ENCODE measurements at regions not wholly inside any gene's neighbourhood (a gene's known extent, or its start where the extent isn't known, plus 50 kb on each side); places are given as distances from the start of the nearest gene placed in this dataset.

DNA sequence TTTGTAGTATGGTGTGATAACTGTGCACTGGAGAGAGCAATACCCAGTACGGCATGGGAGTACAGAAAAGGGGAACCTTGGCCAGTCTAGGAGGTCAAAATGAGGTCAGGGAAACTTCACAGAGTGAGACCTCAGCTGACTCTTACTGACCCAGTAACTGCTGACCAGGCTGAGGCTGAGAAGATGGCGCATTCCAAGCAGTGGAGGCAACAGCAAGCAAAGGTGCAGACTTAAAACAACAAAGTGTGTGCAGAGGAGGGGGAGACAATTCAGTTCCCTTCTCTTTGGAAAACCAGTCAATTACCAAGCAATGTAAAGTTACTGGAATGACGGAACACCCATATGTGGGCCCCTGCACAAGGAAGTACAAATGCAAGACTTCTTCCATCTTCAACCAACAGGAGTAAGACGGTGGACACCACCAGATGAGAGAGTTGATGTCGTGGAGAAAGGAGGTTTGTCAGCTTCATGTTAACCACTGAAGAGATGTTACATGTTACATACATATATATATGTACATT is 54.6 kb upstream of the PRDX6 start:
- Histone ChIP-seq H2AK5ac (ENCODE audit: low read depth, low read length) (no peak overlapping the region), H3K56ac (ENCODE audit: extremely low read depth, insufficient read depth, low read length) (no peak overlapping the region), H3K9me1 (ENCODE audit: insufficient read depth, low read length) (peaks cover 3% of the 10 kb centered on the region; the same call in 1 of the 2 replicates), H2BK5ac (ENCODE audit: low read depth, low read length, poor library complexity, severe bottlenecking) (no peak overlapping the region), H3K9me3 (ENCODE audit: control insufficient read depth, insufficient read depth, low read length) (no peaks in the 10 kb centered on the region), H4K91ac (ENCODE audit: insufficient read depth, low read depth, low read length) (no peak overlapping the region), H3K27ac (ENCODE audit: insufficient read depth, low read length) (no peak overlapping the region), H2AFZ (replicated peaks; ENCODE audit: low read length, poor library complexity) (no peak overlapping the region), H3K14ac (replicated peaks; ENCODE audit: low read depth, low read length) (no peak overlapping the region), H3K27me3 (ENCODE audit: control insufficient read depth, insufficient read depth, low read length) (no peaks in the 10 kb centered on the region), H2BK20ac (ENCODE audit: low read depth, low read length) (no peak overlapping the region), H3K9ac (ENCODE audit: low read depth, low read length) (no peak overlapping the region), H3K4me2 (ENCODE audit: low read depth, low read length) (no peak overlapping the region), H3K4me3 (ENCODE audit: insufficient read depth, low read depth, low read length) (no peak overlapping the region), H4K5ac (ENCODE audit: low read depth, low read length) (no peak overlapping the region), H2BK15ac (ENCODE audit: low read depth, low read length) (no peak overlapping the region), H3K23ac (ENCODE audit: low read depth, low read length) (no peak overlapping the region), H3K4me1 (ENCODE audit: control insufficient read depth, insufficient read depth, low read length) (peaks cover 3% of the 10 kb centered on the region; the same call in 1 of the 2 replicates), H4K8ac (ENCODE audit: low read depth in 2 of 2, low read length in 2 of 2) (no peak overlapping the region), H3K4ac (ENCODE audit: low read depth, low read length) (no peak overlapping the region), H4K20me1 (ENCODE audit: insufficient read depth, low read length) (no peaks in the 10 kb centered on the region), H3K18ac (ENCODE audit: low read depth, low read length) (no peak overlapping the region), H2AK9ac (replicated peaks; ENCODE audit: low read depth, low read length, poor library complexity) (no peak overlapping the region), H3K36me3 (ENCODE audit: control insufficient read depth, insufficient read depth, low read length) (peaks cover 4% of the 10 kb centered on the region; the same call in 1 of the 2 replicates), H2BK120ac (ENCODE audit: low read depth, low read length) (no peak overlapping the region), H3K79me1 (ENCODE audit: low read depth in 1 of 2, low read length in 2 of 2) (no peaks in the 10 kb centered on the region; a peak in 1 of 4 replicates)
- no TSS peak for BruUV-seq (replicated peaks)
- intact Hi-C loops (cut with micrococcal nuclease) (loop anchor here (5.0 kb wide), 1 partner anchor 1320 kb away; no protein-coding TSS in a partner anchor), dilution Hi-C loops (cut with HindIII; ENCODE audit: low sequenced_read_pairs, unreplicated experiment) (no loop called here), in situ Hi-C loops (cut with MboI; ENCODE audit: low sequenced_read_pairs) (no loop called here)
- ATAC-seq (ENCODE audit: low read depth) (no peak), DNase-seq (no peak)
- ChIA-PET CTCF (interaction anchor here (0.5 kb wide), 1 partner anchor 147 kb away, joined by 3 read pairs; no protein-coding TSS in a partner anchor), POLR2A (ENCODE audit: unreplicated experiment) (no interaction called here)
- 88% methylated on average over 1 of the region's 5 CpGs; no CpG with 5 or more reads in 1 of the 2 experiments for WGBS, 2 experiments (ENCODE audit: extremely low coverage in 2 of 2, insufficient read length in 1 of 2)
- TF ChIP-seq MXI1 (IDR thresholded peaks at IDR 0.05; ENCODE audit: borderline replicate concordance, low read depth, low read length) (no peak), FOS (IDR thresholded peaks at IDR 0.05; ENCODE audit: low read depth, low read length) (no peak), RCOR1 (IDR thresholded peaks at IDR 0.05; ENCODE audit: insufficient replicate concordance, low read length) (no peak), SMC3 (IDR thresholded peaks at IDR 0.05; ENCODE audit: low read depth, low read length) (no peak), RFX5 (IDR thresholded peaks at IDR 0.05; ENCODE audit: low read depth, low read length) (no peak), CHD1 (IDR thresholded peaks at IDR 0.05; ENCODE audit: low read depth, low read length) (no peak)
- TF ChIP-seq, protein P1, sequence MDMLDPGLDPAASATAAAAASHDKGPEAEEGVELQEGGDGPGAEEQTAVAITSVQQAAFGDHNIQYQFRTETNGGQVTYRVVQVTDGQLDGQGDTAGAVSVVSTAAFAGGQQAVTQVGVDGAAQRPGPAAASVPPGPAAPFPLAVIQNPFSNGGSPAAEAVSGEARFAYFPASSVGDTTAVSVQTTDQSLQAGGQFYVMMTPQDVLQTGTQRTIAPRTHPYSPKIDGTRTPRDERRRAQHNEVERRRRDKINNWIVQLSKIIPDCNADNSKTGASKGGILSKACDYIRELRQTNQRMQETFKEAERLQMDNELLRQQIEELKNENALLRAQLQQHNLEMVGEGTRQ (IDR thresholded peaks at IDR 0.05; ENCODE audit: low read depth, low read length) = no peak
- TF ChIP-seq, protein P2, sequence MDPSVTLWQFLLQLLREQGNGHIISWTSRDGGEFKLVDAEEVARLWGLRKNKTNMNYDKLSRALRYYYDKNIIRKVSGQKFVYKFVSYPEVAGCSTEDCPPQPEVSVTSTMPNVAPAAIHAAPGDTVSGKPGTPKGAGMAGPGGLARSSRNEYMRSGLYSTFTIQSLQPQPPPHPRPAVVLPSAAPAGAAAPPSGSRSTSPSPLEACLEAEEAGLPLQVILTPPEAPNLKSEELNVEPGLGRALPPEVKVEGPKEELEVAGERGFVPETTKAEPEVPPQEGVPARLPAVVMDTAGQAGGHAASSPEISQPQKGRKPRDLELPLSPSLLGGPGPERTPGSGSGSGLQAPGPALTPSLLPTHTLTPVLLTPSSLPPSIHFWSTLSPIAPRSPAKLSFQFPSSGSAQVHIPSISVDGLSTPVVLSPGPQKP (IDR thresholded peaks at IDR 0.05; ENCODE audit: borderline replicate concordance, low read depth, low read length) = no peak

All from IMR-90 (cell line).